ENCODE measurements at regions not wholly inside any gene's neighbourhood (a gene's known extent, or its start where the extent isn't known, plus 50 kb on each side); places are given as distances from the start of the nearest gene placed in this dataset.

- TF ChIP-seq EZH2 (IDR thresholded peaks at IDR 0.05; ENCODE audit: insufficient read depth, poor library complexity, severe bottlenecking) (no peak), EZH2phosphoT487 (IDR thresholded peaks at IDR 0.05; ENCODE audit: insufficient read depth, low read depth) (no peak)
These were observed 240.1 kb downstream of the ASXL3 start for GRCh38 chr18:33818145-33818544.
